ENCODE measurements at regions not wholly inside any gene's neighbourhood (a gene's known extent, or its start where the extent isn't known, plus 50 kb on each side); places are given as distances from the start of the nearest gene placed in this dataset.

- TF ChIP-seq, protein P1, sequence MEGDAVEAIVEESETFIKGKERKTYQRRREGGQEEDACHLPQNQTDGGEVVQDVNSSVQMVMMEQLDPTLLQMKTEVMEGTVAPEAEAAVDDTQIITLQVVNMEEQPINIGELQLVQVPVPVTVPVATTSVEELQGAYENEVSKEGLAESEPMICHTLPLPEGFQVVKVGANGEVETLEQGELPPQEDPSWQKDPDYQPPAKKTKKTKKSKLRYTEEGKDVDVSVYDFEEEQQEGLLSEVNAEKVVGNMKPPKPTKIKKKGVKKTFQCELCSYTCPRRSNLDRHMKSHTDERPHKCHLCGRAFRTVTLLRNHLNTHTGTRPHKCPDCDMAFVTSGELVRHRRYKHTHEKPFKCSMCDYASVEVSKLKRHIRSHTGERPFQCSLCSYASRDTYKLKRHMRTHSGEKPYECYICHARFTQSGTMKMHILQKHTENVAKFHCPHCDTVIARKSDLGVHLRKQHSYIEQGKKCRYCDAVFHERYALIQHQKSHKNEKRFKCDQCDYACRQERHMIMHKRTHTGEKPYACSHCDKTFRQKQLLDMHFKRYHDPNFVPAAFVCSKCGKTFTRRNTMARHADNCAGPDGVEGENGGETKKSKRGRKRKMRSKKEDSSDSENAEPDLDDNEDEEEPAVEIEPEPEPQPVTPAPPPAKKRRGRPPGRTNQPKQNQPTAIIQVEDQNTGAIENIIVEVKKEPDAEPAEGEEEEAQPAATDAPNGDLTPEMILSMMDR (IDR thresholded peaks at IDR 0.05; ENCODE audit: low read depth, low read length, poor library complexity, severe bottlenecking), result no peak
- no peak for TF ChIP-seq EZH2phosphoT487 (IDR thresholded peaks at IDR 0.05; ENCODE audit: borderline replicate concordance, low read length)
These were observed 321.3 kb downstream of the PTEN start for GRCh38 chr10:88184543-88185297.

Measured in DOHH2 (cell line).